ENCODE measurements at regions not wholly inside any gene's neighbourhood (a gene's known extent, or its start where the extent isn't known, plus 50 kb on each side); places are given as distances from the start of the nearest gene placed in this dataset.

GRCh38 chr13:44031555-44031954 lies 151.9 kb downstream of the LACC1 start:
- 90 to 91% methylated on average over 2 of the region's 2 CpGs for WGBS, 2 donors
- H3K4me1 ChIP-seq = no peaks in the 10 kb centered on the region

GRCh38 chr13:44032802-44033201 lies 153.1 kb downstream of the LACC1 start:
- Histone ChIP-seq H3K4me3 (no peak overlapping the region), H3K27ac (no peak overlapping the region), H3K36me3 (no peaks in the 10 kb centered on the region), H3K27me3 (no peaks in the 10 kb centered on the region), H3K9me3 (peaks cover 0 to 5% (median 0%) of the 10 kb centered on the region in 4 donors), H3K4me1 (no peaks in the 10 kb centered on the region)
- TF ChIP-seq EP300 (IDR thresholded peaks at IDR 0.05) (no peak), CTCF (IDR thresholded peaks at IDR 0.05) (no peak), POLR2A (IDR thresholded peaks at IDR 0.05) (no peak)
- no peak for DNase-seq (ENCODE audit: low spot score in 2 of 2)
- 66 to 70% methylated on average over 3 of the region's 3 CpGs for WGBS, 2 donors

More at GRCh38 chr13:44031555-44031954, 151.9 kb downstream of the LACC1 start:
- DNase-seq (ENCODE audit: low spot score in 2 of 2) = no peak
- H3K27ac ChIP-seq = no peak overlapping the region
- no peak overlapping the region for H3K4me3 ChIP-seq
- peaks cover 0 to 5% (median 0%) of the 10 kb centered on the region in 4 donors for H3K9me3 ChIP-seq
- H3K27me3 ChIP-seq = no peaks in the 10 kb centered on the region
- TF ChIP-seq CTCF (IDR thresholded peaks at IDR 0.05) = no peak
- TF ChIP-seq EP300 (IDR thresholded peaks at IDR 0.05) = no peak
- no peak for TF ChIP-seq POLR2A (IDR thresholded peaks at IDR 0.05)
- H3K36me3 ChIP-seq = no peaks in the 10 kb centered on the region

- TF ChIP-seq CTCF (IDR thresholded peaks at IDR 0.05) (no peak), EP300 (IDR thresholded peaks at IDR 0.05) (no peak), POLR2A (IDR thresholded peaks at IDR 0.05) (no peak)
- peaks cover 0 to 5% (median 0%) of the 10 kb centered on the region in 4 donors for H3K9me3 ChIP-seq
- H3K4me1 ChIP-seq = no peaks in the 10 kb centered on the region
- no peak overlapping the region for H3K27ac ChIP-seq
- WGBS, 2 donors = 95 to 97% methylated on average over 1 of the region's 1 CpG
- H3K4me3 ChIP-seq = no peak overlapping the region
- no peak for DNase-seq (ENCODE audit: low spot score in 2 of 2)
- H3K27me3 ChIP-seq = no peaks in the 10 kb centered on the region
- no peaks in the 10 kb centered on the region for H3K36me3 ChIP-seq
Observed at GRCh38 chr13:44035400-44035799, 155.7 kb downstream of the LACC1 start.

GRCh38 chr13:44040070-44040817 lies 160.5 kb downstream of the LACC1 start:
- Histone ChIP-seq H3K27ac (peak overlapping the region in 1 of 4 donors; percentile 56), H3K4me1 (no peaks in the 10 kb centered on the region), H3K4me3 (no peak overlapping the region), H3K36me3 (no peaks in the 10 kb centered on the region), H3K27me3 (no peaks in the 10 kb centered on the region), H3K9me3 (no peaks in the 10 kb centered on the region)
- 75 to 78% methylated on average over 1 of the region's 1 CpG for WGBS, 2 donors
- DNase-seq (ENCODE audit: low spot score in 2 of 2) = no peak
- TF ChIP-seq POLR2A (IDR thresholded peaks at IDR 0.05) (no peak), EP300 (IDR thresholded peaks at IDR 0.05) (no peak), CTCF (IDR thresholded peaks at IDR 0.05) (no peak)

GRCh38 chr13:44040818-44041100 lies 161.1 kb downstream of the LACC1 start:
- TF ChIP-seq EP300 (IDR thresholded peaks at IDR 0.05) (no peak), CTCF (IDR thresholded peaks at IDR 0.05) (no peak), POLR2A (IDR thresholded peaks at IDR 0.05) (no peak)
- Histone ChIP-seq H3K36me3 (no peaks in the 10 kb centered on the region), H3K27ac (no peak overlapping the region), H3K4me3 (no peak overlapping the region), H3K9me3 (no peaks in the 10 kb centered on the region), H3K4me1 (no peaks in the 10 kb centered on the region), H3K27me3 (no peaks in the 10 kb centered on the region)
- no peak for DNase-seq (ENCODE audit: low spot score in 2 of 2)

Data from tibial nerve (tissue), 4 donors.